GM21786 (cell line): ENCODE measurements at regions not wholly inside any gene's neighbourhood (a gene's known extent, or its start where the extent isn't known, plus 50 kb on each side); places are given as distances from the start of the nearest gene placed in this dataset.

Experiments used
- ATAC-seq: cut with Tn5 transposase; IDR thresholded peaks from one replicate; pipeline ENCODE4 v1.9.1; 2021; ENCODE audit not compliant: unreplicated experiment

- ATAC-seq = no peak
Measured at GRCh38 chr1:65090406-65090805, 57.6 kb upstream of the AK4 start.

GRCh38 chr1:65092691-65093090, 55.3 kb upstream of the AK4 start:
- ATAC-seq = no peak

GRCh38 chr1:65097076-65097475, 50.9 kb upstream of the AK4 start:
- no peak for ATAC-seq
